Ascending aorta (tissue), 2 donors: ENCODE measurements at regions not wholly inside any gene's neighbourhood (a gene's known extent, or its start where the extent isn't known, plus 50 kb on each side); places are given as distances from the start of the nearest gene placed in this dataset.

Source experiments
- DNase-seq, 2 donors: peaks; one replicate each; pipeline ENCODE4 v3.0.0-alpha.2; 2019; ENCODE audit warnings: low spot score in 2 of 2
- H3K27ac ChIP-seq, 2 donors: fragments of 200-600 bp; sonication (generic); one replicate each; pipeline ENCODE4 v1.5.1; 2016 to 2017; ENCODE audit warnings: mild to moderate bottlenecking in 1 of 2
- H3K27me3 ChIP-seq: fragments of 200-600 bp; sonication (generic); one replicate; pipeline ENCODE4 v1.5.1; 2017
- H3K36me3 ChIP-seq, 2 donors: fragments of 200-600 bp; sonication (generic); one replicate each; pipeline ENCODE4 v1.5.1; 2016
- H3K4me1 ChIP-seq, 2 donors: fragments of 200-600 bp; sonication (generic); one replicate each; pipeline ENCODE4 v1.5.1; 2016 to 2017; ENCODE audit warnings: mild to moderate bottlenecking in 1 of 2
- H3K4me3 ChIP-seq, 2 donors: fragments of 200-600 bp; sonication (generic); one replicate each; pipeline ENCODE4 v1.5.1; 2016 to 2017; ENCODE audit warnings: mild to moderate bottlenecking in 1 of 2
- H3K9me3 ChIP-seq, 2 donors: fragments of 200-600 bp; sonication (generic); one replicate each; pipeline ENCODE4 v1.5.1; 2016
- intact Hi-C: fragments of 100-400 bp; cut with DNase I; formaldehyde crosslinking; loops from one replicate; pipeline ENCODE4 v1.15.1; 2023
- TF ChIP-seq, protein P1 (sequence below), 3 experiments: fragments of 200-600 bp in 2 of 3; fragments of 450-650 bp in 1 of 3; sonication (generic) in 2 of 3; IDR thresholded peaks; one replicate each; pipeline ENCODE4 v1.5.1; 2016 to 2019; ENCODE audit warnings: antibody characterized with exemption in 3 of 3, mild to moderate bottlenecking in 1 of 3, moderate library complexity in 1 of 3

DNA sequence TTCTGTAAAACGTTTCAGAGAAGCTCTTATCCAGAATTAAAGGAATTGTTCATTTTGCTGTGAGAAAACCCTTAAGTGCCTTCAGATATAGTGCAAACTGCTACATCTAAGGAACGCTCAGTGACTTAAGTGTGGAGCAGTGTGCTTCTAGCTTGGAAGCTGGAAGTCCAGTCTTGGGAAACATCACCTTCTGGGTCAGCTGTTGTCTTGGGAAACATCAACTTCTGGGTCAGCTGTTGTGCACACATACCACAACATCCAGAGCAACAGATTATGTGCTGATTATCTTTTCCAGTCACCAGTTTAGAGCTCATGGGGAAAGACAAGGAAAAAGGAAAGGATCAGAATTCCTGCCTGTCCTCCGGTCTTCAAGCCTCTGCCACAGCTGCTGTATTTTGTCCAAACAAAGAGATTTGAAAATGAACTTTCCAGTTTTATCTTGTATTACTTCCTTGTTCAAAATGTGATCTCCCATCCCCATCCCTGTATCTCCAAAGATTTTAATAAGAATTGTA is 713.6 kb downstream of the NSUN3 start:
- Histone ChIP-seq H3K27ac (no peak overlapping the region), H3K4me1 (no peaks in the 10 kb centered on the region), H3K9me3 (no peaks in the 10 kb centered on the region), H3K36me3 (no peaks in the 10 kb centered on the region), H3K27me3 (no peaks in the 10 kb centered on the region), H3K4me3 (no peak overlapping the region)
- intact Hi-C loops, result no loop called here
- no peak for DNase-seq
- TF ChIP-seq, protein P1, sequence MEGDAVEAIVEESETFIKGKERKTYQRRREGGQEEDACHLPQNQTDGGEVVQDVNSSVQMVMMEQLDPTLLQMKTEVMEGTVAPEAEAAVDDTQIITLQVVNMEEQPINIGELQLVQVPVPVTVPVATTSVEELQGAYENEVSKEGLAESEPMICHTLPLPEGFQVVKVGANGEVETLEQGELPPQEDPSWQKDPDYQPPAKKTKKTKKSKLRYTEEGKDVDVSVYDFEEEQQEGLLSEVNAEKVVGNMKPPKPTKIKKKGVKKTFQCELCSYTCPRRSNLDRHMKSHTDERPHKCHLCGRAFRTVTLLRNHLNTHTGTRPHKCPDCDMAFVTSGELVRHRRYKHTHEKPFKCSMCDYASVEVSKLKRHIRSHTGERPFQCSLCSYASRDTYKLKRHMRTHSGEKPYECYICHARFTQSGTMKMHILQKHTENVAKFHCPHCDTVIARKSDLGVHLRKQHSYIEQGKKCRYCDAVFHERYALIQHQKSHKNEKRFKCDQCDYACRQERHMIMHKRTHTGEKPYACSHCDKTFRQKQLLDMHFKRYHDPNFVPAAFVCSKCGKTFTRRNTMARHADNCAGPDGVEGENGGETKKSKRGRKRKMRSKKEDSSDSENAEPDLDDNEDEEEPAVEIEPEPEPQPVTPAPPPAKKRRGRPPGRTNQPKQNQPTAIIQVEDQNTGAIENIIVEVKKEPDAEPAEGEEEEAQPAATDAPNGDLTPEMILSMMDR (IDR thresholded peaks at IDR 0.05), result no peak

DNA sequence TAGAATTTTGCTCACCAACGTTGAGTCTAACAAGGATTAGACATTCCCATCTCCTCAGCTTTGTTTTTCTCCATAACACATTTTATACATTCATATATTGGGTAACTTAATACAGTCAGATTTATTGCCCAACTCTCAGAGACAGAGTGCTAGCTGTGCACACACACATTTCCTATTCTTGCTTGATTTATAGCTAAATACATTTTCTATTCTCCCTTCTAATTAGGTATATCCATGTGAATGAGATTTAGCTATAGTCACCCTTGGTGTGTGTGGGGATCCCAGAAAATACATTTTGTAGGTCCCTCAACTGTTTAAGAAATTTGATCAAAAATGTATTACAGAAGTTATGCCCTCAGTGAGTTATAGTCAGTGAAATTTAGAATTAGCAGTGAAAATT is 715.4 kb downstream of the NSUN3 start:
- TF ChIP-seq, protein P1 (IDR thresholded peaks at IDR 0.05), result no peak
- intact Hi-C loops, result no loop called here
- no peaks in the 10 kb centered on the region for H3K36me3 ChIP-seq

DNA sequence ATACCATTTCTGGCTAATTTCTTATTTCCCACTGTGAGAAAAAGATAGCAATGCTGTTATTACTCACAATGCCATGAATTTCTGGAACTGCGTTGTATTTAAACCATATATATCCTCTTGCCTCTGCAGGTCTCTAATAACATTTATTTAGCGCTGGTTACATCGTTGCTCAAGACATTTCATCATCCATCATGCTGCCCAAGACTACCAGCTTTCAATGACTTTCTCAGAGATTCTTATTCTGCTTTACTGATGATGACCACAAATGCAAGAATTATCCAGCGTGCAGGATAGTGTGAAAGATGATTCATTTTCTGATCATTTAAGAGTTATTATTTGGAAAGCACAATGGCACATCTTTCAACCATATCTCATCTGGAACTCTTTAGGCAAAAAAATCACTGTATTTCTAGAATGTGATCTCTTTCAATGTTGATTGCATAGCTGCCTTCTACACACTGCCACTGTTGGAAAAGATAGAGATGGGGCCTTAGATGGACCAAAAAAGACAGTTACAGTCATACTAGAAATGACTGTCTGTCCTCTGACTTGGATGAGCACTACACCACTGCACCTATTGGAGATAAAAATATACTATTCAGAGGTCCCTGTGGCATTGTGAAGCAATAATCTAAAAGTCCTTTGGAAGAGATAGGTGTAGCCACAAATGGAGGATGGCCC is 716.1 kb downstream of the NSUN3 start:
- TF ChIP-seq, protein P1 (IDR thresholded peaks at IDR 0.05), result no peak
- no peak for DNase-seq
- H3K4me3 ChIP-seq, result no peak overlapping the region
- H3K27me3 ChIP-seq, result no peaks in the 10 kb centered on the region
- H3K4me1 ChIP-seq, result no peaks in the 10 kb centered on the region
- intact Hi-C loops, result no loop called here
- H3K9me3 ChIP-seq, result no peaks in the 10 kb centered on the region
- H3K27ac ChIP-seq, result no peak overlapping the region
- H3K36me3 ChIP-seq, result no peaks in the 10 kb centered on the region

More for the DNA sequence above, 715.4 kb downstream of the NSUN3 start:
- Histone ChIP-seq H3K4me1 (no peaks in the 10 kb centered on the region), H3K9me3 (no peaks in the 10 kb centered on the region), H3K27ac (no peak overlapping the region), H3K4me3 (no peak overlapping the region), H3K27me3 (no peaks in the 10 kb centered on the region)
- no peak for DNase-seq

DNA sequence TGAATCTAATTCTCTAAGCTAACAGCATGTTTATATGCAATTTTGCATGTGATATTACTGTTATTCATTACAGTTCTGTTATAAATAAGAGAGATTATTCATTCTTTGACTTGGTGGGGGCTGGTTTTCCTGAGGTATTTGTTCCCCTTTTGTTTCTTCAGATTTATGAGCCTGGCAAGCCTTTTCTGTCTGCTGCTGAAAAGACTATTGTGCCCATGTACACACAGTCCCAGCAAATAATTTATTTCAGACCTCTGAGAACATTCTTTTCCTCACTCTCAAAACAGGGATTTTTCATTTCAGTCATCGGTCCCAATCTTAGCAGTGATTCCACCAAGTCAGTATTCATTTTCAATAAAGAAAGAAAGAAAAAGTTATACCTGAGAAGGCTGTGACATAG is 716.8 kb downstream of the NSUN3 start:
- DNase-seq, result no peak
- Histone ChIP-seq H3K4me1 (no peaks in the 10 kb centered on the region), H3K36me3 (no peaks in the 10 kb centered on the region), H3K9me3 (no peaks in the 10 kb centered on the region), H3K27ac (no peak overlapping the region), H3K4me3 (no peak overlapping the region), H3K27me3 (no peaks in the 10 kb centered on the region)
- TF ChIP-seq, protein P1 (IDR thresholded peaks at IDR 0.05), result no peak
- intact Hi-C loops, result no loop called here

DNA sequence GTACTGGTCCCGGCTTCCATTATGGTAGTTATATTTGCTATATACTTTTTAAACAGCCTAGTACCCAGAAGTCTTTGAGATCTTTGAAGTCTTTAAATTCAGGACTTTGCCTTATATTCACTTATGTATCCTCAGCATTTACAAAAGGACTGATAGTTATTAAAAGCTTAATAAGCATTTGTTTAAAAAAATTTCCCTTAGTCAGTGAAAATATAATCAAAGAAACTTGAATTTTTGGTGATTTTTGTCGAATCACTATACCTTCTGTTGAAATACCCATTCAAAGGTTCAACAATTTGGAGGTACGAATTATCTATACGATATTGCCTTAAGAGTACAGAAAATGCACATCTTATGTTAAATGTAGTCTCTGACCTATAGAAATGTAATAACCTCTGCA is 721.4 kb downstream of the NSUN3 start:
- H3K9me3 ChIP-seq, result no peaks in the 10 kb centered on the region
- DNase-seq, result no peak
- intact Hi-C loops, result no loop called here

More for the DNA sequence above, 721.4 kb downstream of the NSUN3 start:
- no peak overlapping the region for H3K4me3 ChIP-seq
- no peaks in the 10 kb centered on the region for H3K4me1 ChIP-seq
- TF ChIP-seq, protein P1 (IDR thresholded peaks at IDR 0.05), result no peak
- H3K27me3 ChIP-seq, result no peaks in the 10 kb centered on the region
- no peak overlapping the region for H3K27ac ChIP-seq
- H3K36me3 ChIP-seq, result no peaks in the 10 kb centered on the region
